Fibroblast of mammary gland (primary cell): ENCODE measurements at regions not wholly inside any gene's neighbourhood (a gene's known extent, or its start where the extent isn't known, plus 50 kb on each side); places are given as distances from the start of the nearest gene placed in this dataset.

Source experiments
- DNase-seq: peaks from one replicate; pipeline ENCODE4 v3.0.0-alpha.2; 2010; ENCODE audit warnings: low read depth
- H3K4me3 ChIP-seq: 2 replicates; pipeline ENCODE4 v1.5.1; 2011; ENCODE audit warnings: low read depth, mild to moderate bottlenecking, low read length, moderate library complexity; ENCODE audit not compliant: control insufficient read depth
- CTCF ChIP-seq: conservative IDR thresholded peaks from 2 replicates; pipeline ENCODE4 v1.5.1; 2011; ENCODE audit warnings: low read depth, low read length, inconsistent platforms; ENCODE audit not compliant: control insufficient read depth, insufficient read depth

GRCh38 chr18:22507055-22507454, 89.3 kb upstream of the CTAGE1 start:
- DNase-seq: no peak
- TF ChIP-seq CTCF: no peak
- H3K4me3 ChIP-seq: no peak overlapping the region

GRCh38 chr18:22509423-22509822, 91.7 kb upstream of the CTAGE1 start:
- no peak overlapping the region for H3K4me3 ChIP-seq
- DNase-seq: no peak
- TF ChIP-seq CTCF: no peak

- DNase-seq: no peak
- H3K4me3 ChIP-seq: no peak overlapping the region
- no peak for TF ChIP-seq CTCF
These were observed 93.0 kb upstream of the CTAGE1 start for GRCh38 chr18:22510697-22511096.

GRCh38 chr18:22513721-22514481, 96.2 kb upstream of the CTAGE1 start:
- DNase-seq: no peak
- H3K4me3 ChIP-seq: no peak overlapping the region
- TF ChIP-seq CTCF: no peak

- TF ChIP-seq CTCF: no peak
- H3K4me3 ChIP-seq: no peak overlapping the region
- DNase-seq: no peak
These were observed 96.9 kb upstream of the CTAGE1 start for GRCh38 chr18:22514655-22515054.

GRCh38 chr18:22515250-22515649, 97.5 kb upstream of the CTAGE1 start:
- H3K4me3 ChIP-seq: no peak overlapping the region
- no peak for DNase-seq
- TF ChIP-seq CTCF: no peak
